GM12878 (cell line): ENCODE measurements at regions not wholly inside any gene's neighbourhood (a gene's known extent, or its start where the extent isn't known, plus 50 kb on each side); places are given as distances from the start of the nearest gene placed in this dataset.

Experiments
- ATAC-seq: fragments of 200-7000 bp; cut with Tn5 transposase; 3 replicates; pipeline ENCODE4 v1.9.1; 2020; ENCODE audit warnings: mild to moderate bottlenecking, moderate library complexity
- BruUV-seq: library from RNA; stranded (reverse); fragments of 400-500 nt; replicated peaks from 2 replicates; lab custom pipeline; 2021; lab: Mats Ljungman, UMichigan
- CTCF ChIA-PET: fragments of 300-600 bp; sonication (Branson Sonifier 250); formaldehyde crosslinking; extraction: SDS; loops from one replicate; lab custom pipeline; 2021; ENCODE audit warnings: inconsistent platforms; lab: Yijun Ruan, JAX
- POLR2A ChIA-PET: fragments of 350-600 bp; formaldehyde crosslinking; extraction: SDS; loops from one replicate; lab custom pipeline; 2021; ENCODE audit warnings: inconsistent platforms; lab: Charles Lee
- RAD21 ChIA-PET: fragments of 300-600 bp; sonication (Branson Sonifier 250); formaldehyde crosslinking; loops from one replicate; lab custom pipeline; 2023; ENCODE audit warnings: antibody characterized with exemption; ENCODE audit not compliant: unreplicated experiment; lab: Charles Lee
- SMC1A ChIA-PET: fragments of 300-600 bp; sonication (Branson Sonifier 250); formaldehyde crosslinking; loops from one replicate; lab custom pipeline; 2023; ENCODE audit not compliant: unreplicated experiment, uncharacterized antibody; lab: Charles Lee
- DNase-seq: peaks from one replicate; pipeline ENCODE4 v3.0.0-alpha.2; 2011; ENCODE audit warnings: low read depth, low spot score
- FAIRE-seq: peaks from 3 replicates; lab custom pipeline; 2011; peaks lifted over from hg19 to GRCh38; lab: Jason Lieb, UNC
- H2AFZ ChIP-seq: 2 replicates; pipeline ENCODE4 v1.6.0; 2011; ENCODE audit warnings: low read depth, low read length, control low read depth; ENCODE audit not compliant: control insufficient read depth
- H3K27ac ChIP-seq: 2 replicates; pipeline ENCODE4 v1.5.1; 2011; ENCODE audit warnings: control low read depth; ENCODE audit not compliant: control insufficient read depth, insufficient read depth
- H3K27me3 ChIP-seq, 2 experiments: replicated peaks in 1 of 2; 2 replicates each; pipeline versions ENCODE4 v1.6.0 to v1.6.1; 2011; ENCODE audit warnings: low read length in 1 of 2; ENCODE audit not compliant: control insufficient read depth in 2 of 2, insufficient read depth in 2 of 2
- H3K36me3 ChIP-seq, 2 experiments: 2 replicates each; pipeline ENCODE4 v1.5.1; 2011; ENCODE audit warnings: low read length in 1 of 2; ENCODE audit not compliant: control insufficient read depth in 2 of 2, insufficient read depth in 2 of 2
- H3K4me1 ChIP-seq: 2 replicates; pipeline ENCODE4 v1.6.1; 2011; ENCODE audit warnings: mild to moderate bottlenecking, low read length, moderate library complexity, mixed read lengths; ENCODE audit not compliant: control insufficient read depth, insufficient read depth
- H3K4me2 ChIP-seq: 2 replicates; pipeline ENCODE4 v1.6.0; 2011; ENCODE audit warnings: control low read depth; ENCODE audit not compliant: control insufficient read depth, insufficient read depth
- H3K4me3 ChIP-seq: fragments of 200-600 bp; sonication (generic); 2 replicates; pipeline ENCODE4 v1.5.1; 2016
- H3K79me2 ChIP-seq: 2 replicates; pipeline ENCODE4 v1.6.0; 2011; ENCODE audit warnings: low read length; ENCODE audit not compliant: control insufficient read depth, insufficient read depth
- H3K9ac ChIP-seq: 2 replicates; pipeline ENCODE4 v1.8.0; 2011; ENCODE audit warnings: low read length, control low read depth, mixed read lengths; ENCODE audit not compliant: control insufficient read depth, insufficient read depth
- H3K9me3 ChIP-seq: replicated peaks from 3 replicates; pipeline ENCODE4 v1.5.1; 2011; ENCODE audit warnings: mild to moderate bottlenecking, low read length; ENCODE audit not compliant: control insufficient read depth, insufficient read depth
- H4K20me1 ChIP-seq: 2 replicates; pipeline ENCODE4 v1.6.0; 2011; ENCODE audit not compliant: control insufficient read depth, insufficient read depth
- ASH2L ChIP-seq: fragments of 300-600, 200-600 bp; sonication (generic); IDR thresholded peaks from 2 replicates; pipeline ENCODE4 v1.6.1; 2017; ENCODE audit warnings: low read depth, mild to moderate bottlenecking, borderline replicate concordance
- CBFB ChIP-seq: IDR thresholded peaks from 2 replicates; pipeline ENCODE4 v1.6.1; 2016; ENCODE audit warnings: antibody characterized with exemption, low read depth
- CHD2 ChIP-seq: IDR thresholded peaks from 2 replicates; pipeline ENCODE4 v1.6.1; 2011; ENCODE audit warnings: low read depth, low read length, improper control_type of control experiment, borderline replicate concordance
- HDAC6 ChIP-seq: fragments of 200-600 bp; sonication (generic); IDR thresholded peaks from one replicate; pipeline ENCODE4 v1.8.0; 2017; ENCODE audit warnings: antibody characterized with exemption; ENCODE audit not compliant: unreplicated experiment
- HSF1 ChIP-seq: fragments of 150-350 bp; IDR thresholded peaks from 2 replicates; pipeline ENCODE4 v1.6.1; 2014; ENCODE audit warnings: mild to moderate bottlenecking, low read depth, low read length
- MXI1 ChIP-seq: fragments of 150-350 bp; IDR thresholded peaks from 2 replicates; pipeline ENCODE4 v1.6.1; 2011; ENCODE audit warnings: low read depth, mild to moderate bottlenecking, inconsistent platforms, low read length, improper control_type of control experiment
- NRF1 ChIP-seq: conservative IDR thresholded peaks from 2 replicates; pipeline ENCODE4 v1.6.1; 2011; ENCODE audit warnings: mild to moderate bottlenecking, low read depth, low read length, improper control_type of control experiment
- PAX5 ChIP-seq: IDR thresholded peaks from 2 replicates; pipeline ENCODE4 v1.6.1; 2011; ENCODE audit warnings: low read depth, low read length, borderline replicate concordance
- RFX5 ChIP-seq: IDR thresholded peaks from 2 replicates; pipeline ENCODE4 v1.6.1; 2011; ENCODE audit warnings: low read depth, low read length, improper control_type of control experiment
- STAT1 ChIP-seq: fragments of 450-650 bp; conservative IDR thresholded peaks from 2 replicates; pipeline ENCODE4 v1.6.1; 2014; ENCODE audit warnings: antibody characterized with exemption, mild to moderate bottlenecking
- TCF12 ChIP-seq: IDR thresholded peaks from 2 replicates; pipeline ENCODE4 v1.6.1; 2011; ENCODE audit warnings: low read depth, mild to moderate bottlenecking, low read length
- WRNIP1 ChIP-seq: IDR thresholded peaks from 2 replicates; pipeline ENCODE4 v1.6.1; 2011; ENCODE audit warnings: low read depth, low read length, improper control_type of control experiment, borderline replicate concordance
- YY1 ChIP-seq: IDR thresholded peaks from 2 replicates; pipeline ENCODE4 v1.6.1; 2011; ENCODE audit warnings: low read depth, mild to moderate bottlenecking, low read length
- WGBS: methylation state at CpG from one replicate; pipeline ENCODE4 v1.1.6; 2016; ENCODE audit warnings: low lambda C conversion rate; ENCODE audit not compliant: insufficient replicate concordance, insufficient coverage; ENCODE audit errors: missing lambda C conversion rate; 5-methylcytosine and 5-hydroxymethylcytosine counted together
- in situ Hi-C: fragments of 300-500 bp; cut with MboI; formaldehyde crosslinking; loops from 9 replicates; pipeline ENCODE4 v1.14.3; 2018; ENCODE audit warnings: mixed read lengths
- intact Hi-C: fragments of 100-400 bp; cut with micrococcal nuclease; formaldehyde crosslinking; loops from one replicate; pipeline ENCODE4 v1.14.2; 2022; ENCODE audit not compliant: unreplicated experiment
- TF ChIP-seq, protein P1 (sequence below): fragments of 450-650 bp; IDR thresholded peaks from 2 replicates; pipeline ENCODE4 v1.6.1; 2017; ENCODE audit warnings: antibody characterized with exemption, mild to moderate bottlenecking, moderate library complexity
- TF ChIP-seq, protein P2 (sequence below): fragments of 450-650 bp; IDR thresholded peaks from 2 replicates; pipeline ENCODE4 v1.6.1; 2014; ENCODE audit warnings: mild to moderate bottlenecking
- TF ChIP-seq, protein P3 (sequence below): fragments of 450-650 bp; IDR thresholded peaks from 2 replicates; pipeline ENCODE4 v1.6.1; 2017; ENCODE audit warnings: mild to moderate bottlenecking, moderate library complexity

DNA sequence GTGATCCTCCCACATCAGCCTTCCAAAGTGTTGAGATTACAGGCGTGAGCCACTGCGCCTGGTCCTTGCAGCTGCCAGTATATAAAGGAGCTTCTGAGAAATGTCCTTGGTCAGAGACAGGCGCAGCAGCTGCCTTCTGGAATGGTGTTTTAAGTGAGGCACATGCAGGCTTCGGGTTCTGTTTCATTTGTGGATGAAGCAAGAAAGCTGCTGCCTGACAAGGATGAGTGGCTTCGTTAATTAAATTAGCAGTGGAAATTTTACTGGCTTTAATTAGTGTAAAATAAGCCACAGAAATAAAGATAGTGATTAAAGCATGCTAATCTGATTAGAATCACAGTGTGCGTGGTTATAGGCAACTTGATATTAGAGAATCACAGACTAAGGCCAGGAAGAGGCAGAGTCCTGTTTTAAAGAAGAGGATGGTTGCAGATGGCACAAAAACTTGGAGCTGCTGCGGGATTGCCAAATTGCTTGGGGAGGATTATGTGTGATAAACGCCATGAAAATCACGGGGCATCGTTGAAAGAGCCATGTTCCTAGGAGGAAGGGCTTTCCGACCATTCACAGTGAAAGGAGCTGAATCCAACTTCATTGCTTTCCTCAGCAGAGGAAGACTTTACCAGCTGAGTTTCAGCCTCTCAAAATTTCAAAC, 348.4 kb upstream of the FAT1 start:
- H3K27me3 ChIP-seq = no peaks in the 10 kb centered on the region
- 16% methylated on average over 11 of the region's 11 CpGs for WGBS
- H2AFZ ChIP-seq = no peak overlapping the region
- H3K9ac ChIP-seq = no peak overlapping the region
- no peaks in the 10 kb centered on the region for H3K4me1 ChIP-seq
- intact Hi-C loops = no loop called here
- no peak overlapping the region for H3K27ac ChIP-seq
- RAD21 ChIA-PET = no interaction called here
- POLR2A ChIA-PET = no interaction called here
- in situ Hi-C loops = no loop called here
- SMC1A ChIA-PET = no interaction called here
- CTCF ChIA-PET = no interaction called here
- FAIRE-seq (no peak), ATAC-seq (no peak), DNase-seq (no peak)
- H3K79me2 ChIP-seq = no peaks in the 10 kb centered on the region
- H3K36me3 ChIP-seq = no peaks in the 10 kb centered on the region
- H3K4me3 ChIP-seq = no peak overlapping the region
- no peaks in the 10 kb centered on the region; the same call in 2 of the 3 replicates for H3K9me3 ChIP-seq
- no peaks in the 10 kb centered on the region for H4K20me1 ChIP-seq
- H3K4me2 ChIP-seq = no peak overlapping the region
- BruUV-seq = no TSS peak
- TF ChIP-seq, protein P1, sequence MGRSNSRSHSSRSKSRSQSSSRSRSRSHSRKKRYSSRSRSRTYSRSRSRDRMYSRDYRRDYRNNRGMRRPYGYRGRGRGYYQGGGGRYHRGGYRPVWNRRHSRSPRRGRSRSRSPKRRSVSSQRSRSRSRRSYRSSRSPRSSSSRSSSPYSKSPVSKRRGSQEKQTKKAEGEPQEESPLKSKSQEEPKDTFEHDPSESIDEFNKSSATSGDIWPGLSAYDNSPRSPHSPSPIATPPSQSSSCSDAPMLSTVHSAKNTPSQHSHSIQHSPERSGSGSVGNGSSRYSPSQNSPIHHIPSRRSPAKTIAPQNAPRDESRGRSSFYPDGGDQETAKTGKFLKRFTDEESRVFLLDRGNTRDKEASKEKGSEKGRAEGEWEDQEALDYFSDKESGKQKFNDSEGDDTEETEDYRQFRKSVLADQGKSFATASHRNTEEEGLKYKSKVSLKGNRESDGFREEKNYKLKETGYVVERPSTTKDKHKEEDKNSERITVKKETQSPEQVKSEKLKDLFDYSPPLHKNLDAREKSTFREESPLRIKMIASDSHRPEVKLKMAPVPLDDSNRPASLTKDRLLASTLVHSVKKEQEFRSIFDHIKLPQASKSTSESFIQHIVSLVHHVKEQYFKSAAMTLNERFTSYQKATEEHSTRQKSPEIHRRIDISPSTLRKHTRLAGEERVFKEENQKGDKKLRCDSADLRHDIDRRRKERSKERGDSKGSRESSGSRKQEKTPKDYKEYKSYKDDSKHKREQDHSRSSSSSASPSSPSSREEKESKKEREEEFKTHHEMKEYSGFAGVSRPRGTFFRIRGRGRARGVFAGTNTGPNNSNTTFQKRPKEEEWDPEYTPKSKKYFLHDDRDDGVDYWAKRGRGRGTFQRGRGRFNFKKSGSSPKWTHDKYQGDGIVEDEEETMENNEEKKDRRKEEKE = no peak
- TF ChIP-seq NRF1 = no peak
- TF ChIP-seq HSF1 = no peak
- TF ChIP-seq, protein P2, sequence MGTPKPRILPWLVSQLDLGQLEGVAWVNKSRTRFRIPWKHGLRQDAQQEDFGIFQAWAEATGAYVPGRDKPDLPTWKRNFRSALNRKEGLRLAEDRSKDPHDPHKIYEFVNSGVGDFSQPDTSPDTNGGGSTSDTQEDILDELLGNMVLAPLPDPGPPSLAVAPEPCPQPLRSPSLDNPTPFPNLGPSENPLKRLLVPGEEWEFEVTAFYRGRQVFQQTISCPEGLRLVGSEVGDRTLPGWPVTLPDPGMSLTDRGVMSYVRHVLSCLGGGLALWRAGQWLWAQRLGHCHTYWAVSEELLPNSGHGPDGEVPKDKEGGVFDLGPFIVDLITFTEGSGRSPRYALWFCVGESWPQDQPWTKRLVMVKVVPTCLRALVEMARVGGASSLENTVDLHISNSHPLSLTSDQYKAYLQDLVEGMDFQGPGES = no peak
- TF ChIP-seq STAT1 = no peak
- TF ChIP-seq, protein P3, sequence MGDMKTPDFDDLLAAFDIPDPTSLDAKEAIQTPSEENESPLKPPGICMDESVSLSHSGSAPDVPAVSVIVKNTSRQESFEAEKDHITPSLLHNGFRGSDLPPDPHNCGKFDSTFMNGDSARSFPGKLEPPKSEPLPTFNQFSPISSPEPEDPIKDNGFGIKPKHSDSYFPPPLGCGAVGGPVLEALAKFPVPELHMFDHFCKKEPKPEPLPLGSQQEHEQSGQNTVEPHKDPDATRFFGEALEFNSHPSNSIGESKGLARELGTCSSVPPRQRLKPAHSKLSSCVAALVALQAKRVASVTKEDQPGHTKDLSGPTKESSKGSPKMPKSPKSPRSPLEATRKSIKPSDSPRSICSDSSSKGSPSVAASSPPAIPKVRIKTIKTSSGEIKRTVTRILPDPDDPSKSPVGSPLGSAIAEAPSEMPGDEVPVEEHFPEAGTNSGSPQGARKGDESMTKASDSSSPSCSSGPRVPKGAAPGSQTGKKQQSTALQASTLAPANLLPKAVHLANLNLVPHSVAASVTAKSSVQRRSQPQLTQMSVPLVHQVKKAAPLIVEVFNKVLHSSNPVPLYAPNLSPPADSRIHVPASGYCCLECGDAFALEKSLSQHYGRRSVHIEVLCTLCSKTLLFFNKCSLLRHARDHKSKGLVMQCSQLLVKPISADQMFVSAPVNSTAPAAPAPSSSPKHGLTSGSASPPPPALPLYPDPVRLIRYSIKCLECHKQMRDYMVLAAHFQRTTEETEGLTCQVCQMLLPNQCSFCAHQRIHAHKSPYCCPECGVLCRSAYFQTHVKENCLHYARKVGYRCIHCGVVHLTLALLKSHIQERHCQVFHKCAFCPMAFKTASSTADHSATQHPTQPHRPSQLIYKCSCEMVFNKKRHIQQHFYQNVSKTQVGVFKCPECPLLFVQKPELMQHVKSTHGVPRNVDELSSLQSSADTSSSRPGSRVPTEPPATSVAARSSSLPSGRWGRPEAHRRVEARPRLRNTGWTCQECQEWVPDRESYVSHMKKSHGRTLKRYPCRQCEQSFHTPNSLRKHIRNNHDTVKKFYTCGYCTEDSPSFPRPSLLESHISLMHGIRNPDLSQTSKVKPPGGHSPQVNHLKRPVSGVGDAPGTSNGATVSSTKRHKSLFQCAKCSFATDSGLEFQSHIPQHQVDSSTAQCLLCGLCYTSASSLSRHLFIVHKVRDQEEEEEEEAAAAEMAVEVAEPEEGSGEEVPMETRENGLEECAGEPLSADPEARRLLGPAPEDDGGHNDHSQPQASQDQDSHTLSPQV = no peak
- no peak for TF ChIP-seq HDAC6
- no peak for TF ChIP-seq CBFB
- no peak for TF ChIP-seq PAX5
- TF ChIP-seq CHD2 = no peak
- TF ChIP-seq RFX5 = no peak
- no peak for TF ChIP-seq MXI1
- no peak for TF ChIP-seq WRNIP1
- no peak for TF ChIP-seq YY1
- no peak for TF ChIP-seq ASH2L
- no peak for TF ChIP-seq TCF12
